ENCODE measurements at regions not wholly inside any gene's neighbourhood (a gene's known extent, or its start where the extent isn't known, plus 50 kb on each side); places are given as distances from the start of the nearest gene placed in this dataset.

- POLR2A ChIA-PET: no interaction called here
Measured at GRCh38 chr6:113394729-113395128, 462.4 kb upstream of the MARCKS start.

GRCh38 chr6:113396730-113397129 lies 460.4 kb upstream of the MARCKS start:
- H3K9me3 ChIP-seq (ENCODE audit: control insufficient read depth, insufficient read depth, low read depth, low read length): no peaks in the 10 kb centered on the region
- DNase-seq (ENCODE audit: low read depth, low spot score): no peak
- no peaks in the 10 kb centered on the region for H3K4me1 ChIP-seq (ENCODE audit: control insufficient read depth, insufficient read depth, low read length)
- BruUV-seq (replicated peaks): no TSS peak
- intact Hi-C loops (cut with micrococcal nuclease; ENCODE audit: unreplicated experiment) (no loop called here), in situ Hi-C loops (cut with HindIII; ENCODE audit: low pct_unique_long_range_greater_than_20kb, low sequenced_read_pairs) (no loop called here)
- no peaks in the 10 kb centered on the region for H3K36me3 ChIP-seq (ENCODE audit: control insufficient read depth, insufficient read depth, low read length)
- H3K27me3 ChIP-seq (ENCODE audit: control insufficient read depth, insufficient read depth, low read length): no peaks in the 10 kb centered on the region
- H3K27ac ChIP-seq (ENCODE audit: low read length): no peak overlapping the region
- no peak for ATAC-seq
- ChIA-PET CTCF (no interaction called here), POLR2A (no interaction called here)
- TF ChIP-seq CTCF (IDR thresholded peaks at IDR 0.05) (no peak), POLR2AphosphoS5 (IDR thresholded peaks at IDR 0.05; ENCODE audit: low read depth, low read length) (no peak), SIN3A (IDR thresholded peaks at IDR 0.05; ENCODE audit: borderline replicate concordance, insufficient read depth, low read depth, low read length) (no peak), TCF7L2 (IDR thresholded peaks at IDR 0.05; ENCODE audit: low read depth, low read length) (no peak), REST (IDR thresholded peaks at IDR 0.05; ENCODE audit: insufficient read depth in 1 of 2, low read depth in 2 of 2, low read length in 1 of 2) (no peak)
- no peak overlapping the region for H3K4me3 ChIP-seq (ENCODE audit: low read depth in 2 of 2, low read length in 2 of 2)

More at GRCh38 chr6:113394729-113395128, 462.4 kb upstream of the MARCKS start:
- no peaks in the 10 kb centered on the region for H3K9me3 ChIP-seq (ENCODE audit: control insufficient read depth, insufficient read depth, low read depth, low read length)
- TF ChIP-seq CTCF (IDR thresholded peaks at IDR 0.05): no peak
- no peak for TF ChIP-seq TCF7L2 (IDR thresholded peaks at IDR 0.05; ENCODE audit: low read depth, low read length)
- no peak for TF ChIP-seq SIN3A (IDR thresholded peaks at IDR 0.05; ENCODE audit: borderline replicate concordance, insufficient read depth, low read depth, low read length)
- TF ChIP-seq REST (IDR thresholded peaks at IDR 0.05; ENCODE audit: insufficient read depth in 1 of 2, low read depth in 2 of 2, low read length in 1 of 2): no peak
- TF ChIP-seq POLR2AphosphoS5 (IDR thresholded peaks at IDR 0.05; ENCODE audit: low read depth, low read length): no peak
- intact Hi-C loops (cut with micrococcal nuclease; ENCODE audit: unreplicated experiment): no loop called here
- BruUV-seq (replicated peaks): no TSS peak
- H3K27ac ChIP-seq (ENCODE audit: low read length): no peak overlapping the region
- H3K27me3 ChIP-seq (ENCODE audit: control insufficient read depth, insufficient read depth, low read length): no peaks in the 10 kb centered on the region
- ATAC-seq (no peak), DNase-seq (ENCODE audit: low read depth, low spot score) (no peak)
- no peaks in the 10 kb centered on the region for H3K36me3 ChIP-seq (ENCODE audit: control insufficient read depth, insufficient read depth, low read length)
- in situ Hi-C loops (cut with HindIII; ENCODE audit: low pct_unique_long_range_greater_than_20kb, low sequenced_read_pairs): no loop called here
- H3K4me1 ChIP-seq (ENCODE audit: control insufficient read depth, insufficient read depth, low read length): no peaks in the 10 kb centered on the region
- CTCF ChIA-PET: no interaction called here
- no peak overlapping the region for H3K4me3 ChIP-seq (ENCODE audit: low read depth in 2 of 2, low read length in 2 of 2)
